Urinary bladder (tissue), 3 donors: ENCODE measurements at regions not wholly inside any gene's neighbourhood (a gene's known extent, or its start where the extent isn't known, plus 50 kb on each side); places are given as distances from the start of the nearest gene placed in this dataset.

Experiments used
- DNase-seq: peaks from one replicate; pipeline ENCODE4 v3.0.0-alpha.2; 2015; ENCODE audit errors: extremely low spot score
- H3K27ac ChIP-seq: one replicate; pipeline ENCODE4 v1.5.1; 2013; ENCODE audit warnings: low read depth, mild to moderate bottlenecking, moderate library complexity
- H3K36me3 ChIP-seq: one replicate; pipeline ENCODE4 v1.6.1; 2013; ENCODE audit warnings: mild to moderate bottlenecking, moderate library complexity; ENCODE audit not compliant: insufficient read depth
- H3K4me1 ChIP-seq: one replicate; pipeline ENCODE4 v1.6.1; 2013; ENCODE audit warnings: mild to moderate bottlenecking, moderate library complexity; ENCODE audit not compliant: insufficient read depth
- H3K4me3 ChIP-seq: one replicate; pipeline ENCODE4 v1.5.1; 2013; ENCODE audit warnings: low read depth, low read length
- WGBS: extraction: QIAGEN DNeasy Blood & Tissue Kit; methylation state at CpG from one replicate; pipeline ENCODE4 v1.1.7; 2013; 5-methylcytosine and 5-hydroxymethylcytosine counted together
- donor health status: healthy with polysubstance abuse.
- donor health status: healthy.

DNA sequence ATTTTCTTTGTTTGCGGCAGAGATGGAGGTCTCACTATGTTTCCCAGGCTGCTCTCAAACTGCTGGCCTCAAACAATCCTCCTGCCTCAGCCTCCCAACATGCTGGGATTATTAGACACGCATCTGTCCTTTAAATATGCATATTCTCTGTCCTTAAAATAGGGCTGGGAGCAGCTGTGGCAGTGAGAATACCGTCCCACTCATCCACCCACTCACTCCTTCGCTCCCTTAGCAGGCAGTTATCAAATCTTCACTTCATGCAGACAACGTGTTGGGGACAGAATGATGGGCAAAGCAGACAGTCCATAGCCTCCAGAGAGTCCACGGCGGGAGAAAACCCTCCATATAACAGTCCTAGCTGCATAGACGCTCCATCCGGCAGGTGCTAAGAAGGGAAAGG, 179.4 kb downstream of the ZBTB18 start:
- DNase-seq: no peak
- Histone ChIP-seq H3K36me3 (no peaks in the 10 kb centered on the region), H3K4me1 (no peaks in the 10 kb centered on the region), H3K4me3 (no peak overlapping the region), H3K27ac (no peak overlapping the region)
- 88% methylated on average over 9 of the region's 9 CpGs for WGBS

DNA sequence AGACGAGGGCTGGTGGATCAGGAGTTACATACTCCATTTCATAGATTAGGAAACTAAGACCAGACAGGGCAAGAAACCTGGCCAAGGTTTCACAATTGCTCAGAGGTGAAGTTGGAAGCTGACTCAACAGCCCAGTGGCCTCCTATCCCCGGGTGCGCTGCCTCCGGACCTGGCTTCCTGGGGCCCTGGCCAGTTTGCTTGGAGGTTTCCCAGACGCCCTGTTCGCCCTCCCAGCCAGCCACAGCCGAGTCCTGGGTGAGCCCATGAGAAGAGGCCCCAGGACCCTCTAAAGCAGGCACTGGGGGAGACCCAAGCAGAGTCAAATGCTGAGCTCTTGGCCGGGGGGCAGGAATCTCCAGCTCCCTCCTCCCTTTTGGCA, 180.1 kb downstream of the ZBTB18 start:
- WGBS: 56% methylated on average over 8 of the region's 8 CpGs
- no peak for DNase-seq
- H3K27ac ChIP-seq: no peak overlapping the region
- no peaks in the 10 kb centered on the region for H3K4me1 ChIP-seq
- H3K4me3 ChIP-seq: no peak overlapping the region
- H3K36me3 ChIP-seq: no peaks in the 10 kb centered on the region

DNA sequence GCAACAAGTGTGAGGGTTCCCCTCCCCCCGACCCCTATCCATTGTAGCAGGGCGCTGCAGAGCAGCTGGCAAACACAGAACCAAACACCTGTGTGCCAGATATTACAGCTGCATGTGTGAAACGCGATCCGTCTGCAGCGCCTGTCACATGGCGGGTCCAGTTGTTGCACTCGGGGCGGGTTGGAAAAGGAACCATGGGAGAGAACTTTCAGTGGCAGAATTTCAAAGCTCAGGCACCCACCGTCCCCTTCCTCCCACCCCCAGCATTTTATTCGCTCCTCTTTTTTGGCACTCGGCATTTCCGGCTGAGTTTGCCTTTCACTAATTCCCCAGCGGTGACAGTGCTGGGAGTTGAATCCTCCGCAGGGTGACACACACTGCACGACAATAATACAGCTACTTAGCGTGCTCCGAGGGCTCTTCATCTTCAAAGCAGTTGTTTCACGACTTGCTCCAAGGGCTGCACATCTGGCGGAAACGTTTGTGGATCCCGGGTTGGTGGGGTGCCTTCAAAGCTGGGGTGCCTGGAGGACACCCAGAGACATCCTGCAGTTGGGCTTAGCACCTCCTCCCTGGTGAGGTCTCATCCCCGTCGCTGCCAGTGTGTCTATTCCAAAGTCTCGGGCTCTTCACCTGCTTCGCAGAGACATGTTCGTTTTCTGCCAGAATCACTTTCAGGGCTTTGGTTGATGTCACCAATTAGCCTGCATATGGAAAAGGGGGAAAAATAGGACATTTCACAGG, 180.7 kb downstream of the ZBTB18 start:
- WGBS: 36% methylated on average over 27 of the region's 27 CpGs

DNA sequence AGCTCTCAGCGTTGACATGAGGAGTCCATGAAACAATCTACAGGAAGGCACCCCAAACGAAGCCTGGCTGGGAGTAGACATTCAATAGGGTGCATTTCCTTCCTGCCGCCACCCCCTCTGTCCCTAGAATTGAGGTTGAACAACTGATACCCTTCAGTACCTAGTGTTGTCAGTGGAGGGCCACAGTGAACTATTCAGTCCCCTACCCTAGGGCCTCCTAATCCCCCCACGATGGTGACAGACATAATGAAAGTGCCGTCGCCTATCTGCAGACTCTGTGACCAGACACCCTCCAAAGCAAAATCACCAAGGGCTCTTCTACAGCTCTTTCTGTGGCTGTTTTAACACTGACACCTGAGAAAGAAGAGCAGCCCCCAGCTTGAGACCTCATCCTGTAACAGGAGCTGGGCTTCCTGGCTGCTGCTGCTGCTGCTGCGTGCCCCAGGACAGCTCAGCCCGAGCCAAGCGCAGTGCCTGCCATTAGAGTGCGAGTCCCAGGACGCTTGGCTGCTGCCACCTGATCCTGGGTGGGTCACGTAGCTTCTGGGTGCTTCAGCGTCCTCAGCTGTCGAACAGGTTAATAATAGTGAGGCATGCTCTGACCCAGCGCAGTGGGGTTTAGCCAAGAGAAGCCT, 183.0 kb downstream of the ZBTB18 start:
- H3K4me3 ChIP-seq: no peak overlapping the region
- H3K27ac ChIP-seq: no peak overlapping the region
- no peaks in the 10 kb centered on the region for H3K4me1 ChIP-seq
- no peak for DNase-seq
- WGBS: 73% methylated on average over 15 of the region's 15 CpGs
- H3K36me3 ChIP-seq: no peaks in the 10 kb centered on the region

More for the DNA sequence above, 180.7 kb downstream of the ZBTB18 start:
- no peaks in the 10 kb centered on the region for H3K36me3 ChIP-seq
- DNase-seq: no peak
- no peak overlapping the region for H3K4me3 ChIP-seq
- no peaks in the 10 kb centered on the region for H3K4me1 ChIP-seq
- H3K27ac ChIP-seq: no peak overlapping the region

DNA sequence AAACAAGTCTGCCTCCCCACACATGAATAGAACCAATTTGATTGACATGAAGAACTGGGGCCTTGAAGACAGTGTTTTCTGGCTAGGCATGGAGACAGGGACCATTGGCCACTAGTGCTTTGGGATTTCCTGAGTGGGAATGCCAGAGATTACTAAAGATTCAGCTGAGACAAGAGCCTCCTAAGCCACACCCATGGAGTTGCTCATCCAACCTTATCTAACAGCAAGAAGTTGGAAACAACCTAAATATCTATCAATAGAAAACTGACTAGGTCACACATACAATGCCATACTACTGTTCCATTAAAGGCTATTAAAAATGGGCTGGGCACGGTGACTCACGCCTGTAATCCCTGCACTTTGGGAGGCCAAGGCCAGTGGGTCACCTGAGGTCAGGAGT, 184.1 kb downstream of the ZBTB18 start:
- DNase-seq: no peak
- Histone ChIP-seq H3K4me1 (no peaks in the 10 kb centered on the region), H3K36me3 (no peaks in the 10 kb centered on the region), H3K27ac (no peak overlapping the region), H3K4me3 (no peak overlapping the region)
- 85% methylated on average over 2 of the region's 2 CpGs for WGBS

DNA sequence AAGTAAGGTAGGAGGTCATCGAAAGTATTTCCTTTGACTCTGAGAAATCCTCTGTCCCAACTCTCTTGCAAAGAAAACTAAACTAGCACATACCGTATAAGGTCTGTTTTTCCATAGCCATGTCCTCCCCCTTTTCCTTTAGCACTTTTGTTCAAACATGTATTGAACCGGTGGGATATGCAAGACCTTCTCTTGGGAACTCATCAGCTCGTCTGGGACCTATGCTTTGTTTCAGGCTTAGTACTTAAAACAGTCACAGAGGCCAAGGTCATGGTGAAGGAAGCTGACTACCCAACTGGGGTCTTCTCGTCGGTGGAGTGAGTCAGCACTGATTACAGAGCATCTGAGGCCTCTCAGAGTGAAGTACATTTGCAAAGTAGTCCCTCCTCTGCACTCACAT, 185.0 kb downstream of the ZBTB18 start:
- Histone ChIP-seq H3K4me3 (no peak overlapping the region), H3K4me1 (no peaks in the 10 kb centered on the region), H3K36me3 (no peaks in the 10 kb centered on the region), H3K27ac (no peak overlapping the region)
- 79% methylated on average over 6 of the region's 6 CpGs for WGBS
- DNase-seq: no peak

DNA sequence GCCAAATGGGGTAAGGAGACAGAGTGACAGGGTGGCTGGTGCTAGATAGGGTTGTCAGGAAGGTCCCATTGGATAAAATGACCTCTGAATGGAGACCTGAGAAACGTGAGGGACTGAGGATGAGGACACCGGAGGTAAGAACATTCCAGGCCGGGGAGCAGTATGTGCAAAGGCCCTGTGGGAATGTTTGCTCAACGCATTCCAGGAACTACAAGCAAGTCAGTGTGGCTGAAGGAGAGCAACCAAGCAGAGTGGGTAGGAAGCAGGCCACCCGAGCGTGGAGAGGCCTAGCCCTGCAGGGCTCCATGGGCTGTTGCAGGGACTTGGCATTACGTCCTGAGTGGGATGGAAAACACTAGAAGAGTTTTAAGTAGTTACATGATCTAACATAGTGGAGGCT, 185.6 kb downstream of the ZBTB18 start:
- no peak overlapping the region for H3K4me3 ChIP-seq
- 88% methylated on average over 7 of the region's 7 CpGs for WGBS
- H3K36me3 ChIP-seq: no peaks in the 10 kb centered on the region
- no peak for DNase-seq
- no peak overlapping the region for H3K27ac ChIP-seq
- H3K4me1 ChIP-seq: no peaks in the 10 kb centered on the region

DNA sequence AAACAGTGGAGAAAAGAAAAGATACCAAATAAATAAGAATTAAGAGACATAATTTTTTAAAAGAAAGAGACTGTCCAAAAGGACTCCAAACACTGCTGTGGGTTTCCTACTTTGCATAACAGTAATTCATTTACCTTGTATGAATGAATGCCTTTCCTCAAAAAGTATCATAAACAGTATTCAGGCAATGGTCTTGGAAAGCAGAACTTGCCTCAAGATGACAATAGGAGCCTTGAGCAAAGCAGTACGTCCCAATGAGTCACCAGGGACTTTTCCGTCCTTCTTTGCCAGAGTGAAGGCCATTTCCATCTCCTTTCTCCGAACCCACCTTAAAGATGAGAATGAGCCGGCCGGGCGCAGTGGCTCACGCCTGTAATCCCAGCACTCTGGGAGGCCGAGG, 186.4 kb downstream of the ZBTB18 start:
- no peaks in the 10 kb centered on the region for H3K4me1 ChIP-seq
- WGBS: 86% methylated on average over 8 of the region's 8 CpGs
- DNase-seq: no peak

DNA sequence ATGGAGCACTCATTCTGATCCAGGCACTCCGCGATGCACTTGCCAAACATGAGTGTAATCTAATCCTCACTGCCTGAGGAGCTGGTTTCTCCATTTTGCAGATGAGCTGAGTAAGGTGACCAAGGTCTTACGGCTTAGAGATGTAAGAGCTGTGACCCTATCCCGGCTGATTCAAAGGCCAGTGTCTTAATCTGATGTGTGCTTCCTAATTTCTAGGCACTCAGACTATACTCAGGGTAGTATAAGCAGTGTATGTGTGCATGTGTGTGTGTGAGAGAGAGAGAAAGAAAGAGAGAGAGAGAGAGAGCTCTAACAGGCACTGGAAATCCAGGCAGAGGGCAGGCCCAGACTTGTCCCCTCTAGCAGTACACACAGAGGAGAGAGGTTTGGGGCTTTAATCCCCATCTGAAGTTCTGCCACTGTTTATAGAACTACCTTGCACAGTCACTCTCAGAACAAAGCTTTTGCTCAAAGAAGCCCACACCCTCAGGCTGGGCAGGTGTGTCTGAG, 188.2 kb downstream of the ZBTB18 start:
- no peaks in the 10 kb centered on the region for H3K4me1 ChIP-seq
- H3K4me3 ChIP-seq: no peak overlapping the region
- no peak overlapping the region for H3K27ac ChIP-seq
- WGBS: 87% methylated on average over 4 of the region's 4 CpGs
- no peak for DNase-seq
- no peaks in the 10 kb centered on the region for H3K36me3 ChIP-seq

More for the DNA sequence above, 186.4 kb downstream of the ZBTB18 start:
- Histone ChIP-seq H3K27ac (no peak overlapping the region), H3K36me3 (no peaks in the 10 kb centered on the region), H3K4me3 (no peak overlapping the region)

DNA sequence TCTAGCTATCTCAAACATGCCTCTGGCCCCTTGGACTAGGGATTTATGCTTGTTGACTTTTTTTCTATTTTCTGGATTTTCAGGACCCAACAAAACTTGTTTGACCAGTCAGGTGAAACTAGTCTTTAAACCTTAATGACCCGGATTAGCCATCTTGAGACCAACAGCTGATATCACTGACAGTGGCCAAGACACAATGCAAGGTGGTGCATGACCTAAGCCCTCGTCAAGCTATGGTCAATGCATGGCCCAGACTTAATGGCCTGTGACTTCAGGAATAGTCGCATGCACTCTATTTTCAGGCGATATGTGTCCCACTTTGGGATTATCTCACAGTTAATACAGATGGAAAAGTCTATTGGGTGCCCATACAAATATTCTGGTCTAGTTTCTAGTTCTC, 190.4 kb downstream of the ZBTB18 start:
- WGBS: 86% methylated on average over 4 of the region's 4 CpGs

DNA sequence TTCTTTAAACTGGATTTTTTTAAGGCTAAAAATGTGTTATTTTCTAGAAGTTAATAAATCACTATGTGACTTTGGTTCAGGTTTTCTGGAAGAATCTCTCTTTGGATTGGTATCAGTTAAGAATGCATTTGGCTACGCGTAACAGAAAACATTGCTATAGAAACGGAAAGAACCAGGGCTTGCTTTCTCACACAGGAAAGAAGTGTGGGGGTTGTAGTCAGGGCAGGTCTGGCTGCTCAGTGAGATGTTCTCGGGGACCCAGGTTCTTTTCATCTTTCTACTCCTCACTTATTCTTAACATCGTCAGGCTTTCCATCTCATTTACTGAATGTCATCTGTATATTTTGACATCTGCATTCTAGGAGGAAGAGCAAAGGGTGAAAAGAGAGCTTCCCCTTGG, 191.4 kb downstream of the ZBTB18 start:
- WGBS: 58% methylated on average over 5 of the region's 5 CpGs
- Histone ChIP-seq H3K36me3 (no peaks in the 10 kb centered on the region), H3K27ac (no peak overlapping the region), H3K4me3 (no peak overlapping the region), H3K4me1 (no peaks in the 10 kb centered on the region)
- no peak for DNase-seq

More for the DNA sequence above, 190.4 kb downstream of the ZBTB18 start:
- Histone ChIP-seq H3K27ac (no peak overlapping the region), H3K36me3 (no peaks in the 10 kb centered on the region), H3K4me3 (no peak overlapping the region), H3K4me1 (no peaks in the 10 kb centered on the region)
- DNase-seq: no peak

DNA sequence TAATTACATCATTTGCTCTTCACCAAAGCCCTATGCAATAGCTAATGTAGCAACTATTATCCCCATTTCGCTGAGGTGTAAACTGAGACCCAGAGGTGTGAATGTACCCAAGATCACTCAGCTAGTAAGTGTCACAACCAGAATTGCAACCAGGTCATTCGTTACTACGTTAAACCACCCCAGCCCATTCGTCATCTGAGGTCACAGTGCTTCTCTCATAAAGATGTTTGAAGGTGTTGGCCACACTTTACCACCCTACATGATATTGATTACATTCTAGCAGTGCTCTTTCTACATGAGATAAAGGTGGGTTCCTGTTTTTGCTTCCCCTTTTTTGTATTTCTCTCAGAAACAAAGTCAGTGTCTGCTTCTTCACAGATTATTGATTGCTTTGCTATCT, 195.3 kb downstream of the ZBTB18 start:
- Histone ChIP-seq H3K4me3 (no peak overlapping the region), H3K4me1 (no peaks in the 10 kb centered on the region), H3K36me3 (no peaks in the 10 kb centered on the region), H3K27ac (no peak overlapping the region)
- no peak for DNase-seq
- 87% methylated on average over 4 of the region's 4 CpGs for WGBS

DNA sequence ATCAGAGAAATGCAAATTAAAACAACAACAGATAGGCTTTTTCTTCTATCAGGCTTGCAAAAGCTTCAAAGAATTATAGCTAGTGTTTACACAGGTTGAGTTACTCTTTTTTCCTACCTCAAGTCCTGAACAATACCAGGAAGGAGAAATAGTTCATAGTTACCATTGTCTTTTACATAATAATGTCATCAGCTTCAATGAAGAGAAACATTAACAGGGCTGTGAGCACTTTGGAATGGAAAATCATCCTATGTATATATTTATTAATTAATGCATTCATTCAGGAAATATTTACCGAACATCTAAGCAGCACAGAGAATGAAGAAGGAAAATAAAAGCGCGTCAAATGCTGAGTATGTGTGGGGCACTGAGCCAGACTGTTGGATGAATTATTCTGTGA, 197.3 kb downstream of the ZBTB18 start:
- H3K4me3 ChIP-seq: no peak overlapping the region
- no peak for DNase-seq
- no peaks in the 10 kb centered on the region for H3K36me3 ChIP-seq
- no peaks in the 10 kb centered on the region for H3K4me1 ChIP-seq
- WGBS: 82% methylated on average over 3 of the region's 3 CpGs
- H3K27ac ChIP-seq: no peak overlapping the region

DNA sequence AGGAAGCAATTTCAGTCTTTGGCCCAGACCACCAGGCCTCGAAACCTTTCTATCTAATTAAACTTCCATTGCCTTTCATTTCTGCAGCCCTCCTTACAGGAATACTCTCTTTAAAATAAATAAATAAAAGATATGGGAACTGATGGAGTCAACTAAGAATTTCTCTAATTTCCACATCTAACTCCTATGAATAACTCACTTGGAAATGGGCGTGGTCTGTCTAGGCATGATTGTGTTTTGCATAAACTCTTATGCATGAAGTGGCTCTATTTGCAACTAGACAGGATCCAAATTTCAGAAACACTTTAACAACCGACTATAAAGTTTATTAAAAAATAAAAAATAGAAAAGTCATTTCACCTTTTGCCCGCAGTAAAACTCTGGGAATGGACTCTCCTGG, 199.5 kb downstream of the ADSS2 start:
- Histone ChIP-seq H3K4me1 (no peaks in the 10 kb centered on the region), H3K4me3 (no peak overlapping the region), H3K36me3 (no peaks in the 10 kb centered on the region), H3K27ac (no peak overlapping the region)
- DNase-seq: no peak
- 92% methylated on average over 4 of the region's 4 CpGs for WGBS
